ENCODE measurements at regions not wholly inside any gene's neighbourhood (a gene's known extent, or its start where the extent isn't known, plus 50 kb on each side); places are given as distances from the start of the nearest gene placed in this dataset.
A peak's percentile ranks its signal among the peaks of the same experiment; 100 is the strongest.
"Not testable (repeated sequence)": the region's sequence is repeated elsewhere in the genome, so short reads cannot be mapped to it uniquely, and the experiment has no call there.

DNA sequence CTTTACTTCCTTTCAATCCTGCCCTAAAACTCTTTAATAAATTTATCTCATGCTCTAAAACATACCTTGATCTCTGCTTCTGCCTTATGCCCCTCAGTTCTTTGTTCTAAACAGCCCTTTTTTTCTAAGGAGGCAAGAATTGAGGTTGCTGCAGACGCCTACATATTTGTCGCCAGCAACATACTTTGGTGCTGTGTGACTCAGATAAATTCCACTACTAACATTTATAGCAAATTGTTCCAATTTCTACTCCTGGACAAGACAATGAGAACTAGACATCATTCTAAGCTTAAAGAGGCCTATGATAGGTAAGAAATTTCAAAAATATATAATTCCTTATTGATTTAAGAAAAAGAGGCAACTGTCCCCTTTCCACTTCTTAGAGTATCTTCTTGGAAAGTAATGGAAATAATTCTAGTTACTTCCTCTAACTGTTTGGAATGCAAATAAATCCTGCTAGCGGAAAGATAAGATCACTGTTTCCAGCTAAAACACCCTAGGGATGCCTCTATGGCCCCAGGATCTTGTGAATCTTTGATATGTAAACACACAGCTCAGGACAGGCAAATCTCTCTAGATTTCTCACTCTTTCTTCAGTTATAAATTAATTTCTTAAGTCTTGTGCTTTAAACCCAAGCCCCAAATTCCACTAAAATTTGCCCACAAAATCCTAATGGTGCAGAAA is 869.1 kb downstream of the KCNT2 start:
- no peak for DNase-seq

DNA sequence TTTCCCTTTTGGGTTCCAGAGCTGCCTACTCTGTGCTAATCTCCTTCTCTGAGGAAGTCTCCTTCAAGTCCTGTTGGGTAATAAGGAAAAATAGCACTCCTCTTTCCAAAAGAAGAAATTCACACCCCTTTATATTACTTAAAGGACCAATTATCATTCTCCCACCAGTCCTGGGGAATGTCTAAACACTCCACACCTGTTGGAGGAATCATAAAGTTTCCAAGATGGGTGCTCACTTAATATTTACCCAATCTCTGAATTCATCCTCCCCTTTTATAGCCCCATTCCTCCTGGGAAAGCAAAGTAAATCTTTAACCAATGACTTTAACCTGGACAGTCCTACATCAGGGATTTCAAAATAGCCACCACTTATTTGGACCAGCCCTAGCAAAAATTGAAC is 873.1 kb downstream of the KCNT2 start:
- DNase-seq, result no peak

DNA sequence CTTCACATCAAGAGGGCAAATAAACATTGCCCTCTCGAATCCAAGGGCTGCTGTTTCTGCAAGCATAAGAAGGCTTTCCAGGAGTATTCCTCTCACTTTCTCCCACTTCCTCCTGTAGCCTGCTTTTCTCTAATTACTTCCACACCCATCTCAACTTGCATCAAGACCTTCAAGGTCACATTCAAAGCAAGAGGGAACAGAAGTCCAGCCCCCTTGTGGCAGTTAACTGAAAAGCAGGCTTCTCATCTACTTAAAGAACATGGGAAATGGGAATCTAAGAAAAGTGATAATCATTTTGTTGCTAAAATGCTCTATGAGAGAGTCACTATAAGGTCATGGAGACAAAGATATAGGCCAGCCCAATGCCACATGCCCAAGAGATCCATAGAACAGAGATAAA is 874.4 kb downstream of the KCNT2 start:
- peak; percentile 3 for DNase-seq

DNA sequence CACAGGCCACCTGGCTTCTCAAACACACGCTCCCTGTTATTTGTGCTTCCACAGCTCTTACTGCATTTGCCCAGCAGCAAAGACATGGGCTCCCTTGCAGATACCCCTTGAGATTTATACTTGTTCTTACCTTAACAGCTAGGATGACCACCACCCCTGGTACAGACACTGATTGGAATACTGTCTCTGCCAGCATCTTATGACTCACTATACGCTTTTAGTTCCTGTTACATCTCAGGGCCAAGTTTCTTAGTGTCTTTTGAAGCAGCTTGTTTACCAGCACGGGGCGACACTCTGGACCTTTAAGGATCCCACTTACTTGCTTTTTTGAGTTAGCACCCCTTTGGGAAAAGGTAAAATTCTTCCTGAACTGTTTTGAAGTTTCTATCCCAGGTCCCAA is 874.8 kb downstream of the KCNT2 start:
- DNase-seq, result no peak

DNA sequence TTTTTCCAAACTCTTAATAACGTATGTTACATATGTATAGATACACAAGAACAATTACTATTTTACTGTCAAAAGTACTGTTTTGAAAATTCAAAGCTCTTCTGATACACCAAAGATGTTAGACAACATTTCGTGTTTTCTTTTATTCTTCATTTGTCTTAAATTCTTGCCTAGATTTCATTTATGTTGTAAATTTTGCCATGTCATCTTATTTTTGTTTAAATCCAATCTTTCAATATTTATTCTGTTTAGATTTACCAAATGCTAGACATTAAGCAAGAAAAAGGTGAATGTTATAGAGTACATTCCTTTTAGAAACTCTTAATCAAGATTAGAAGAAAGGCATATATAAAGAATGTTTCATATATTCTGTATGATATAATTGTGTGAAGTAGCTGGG is 876.9 kb downstream of the KCNT2 start:
- DNase-seq, result no peak

- DNase-seq, result no peak
These were observed 884.4 kb downstream of the KCNT2 start for GRCh38 chr1:195723796-195724194.

DNA sequence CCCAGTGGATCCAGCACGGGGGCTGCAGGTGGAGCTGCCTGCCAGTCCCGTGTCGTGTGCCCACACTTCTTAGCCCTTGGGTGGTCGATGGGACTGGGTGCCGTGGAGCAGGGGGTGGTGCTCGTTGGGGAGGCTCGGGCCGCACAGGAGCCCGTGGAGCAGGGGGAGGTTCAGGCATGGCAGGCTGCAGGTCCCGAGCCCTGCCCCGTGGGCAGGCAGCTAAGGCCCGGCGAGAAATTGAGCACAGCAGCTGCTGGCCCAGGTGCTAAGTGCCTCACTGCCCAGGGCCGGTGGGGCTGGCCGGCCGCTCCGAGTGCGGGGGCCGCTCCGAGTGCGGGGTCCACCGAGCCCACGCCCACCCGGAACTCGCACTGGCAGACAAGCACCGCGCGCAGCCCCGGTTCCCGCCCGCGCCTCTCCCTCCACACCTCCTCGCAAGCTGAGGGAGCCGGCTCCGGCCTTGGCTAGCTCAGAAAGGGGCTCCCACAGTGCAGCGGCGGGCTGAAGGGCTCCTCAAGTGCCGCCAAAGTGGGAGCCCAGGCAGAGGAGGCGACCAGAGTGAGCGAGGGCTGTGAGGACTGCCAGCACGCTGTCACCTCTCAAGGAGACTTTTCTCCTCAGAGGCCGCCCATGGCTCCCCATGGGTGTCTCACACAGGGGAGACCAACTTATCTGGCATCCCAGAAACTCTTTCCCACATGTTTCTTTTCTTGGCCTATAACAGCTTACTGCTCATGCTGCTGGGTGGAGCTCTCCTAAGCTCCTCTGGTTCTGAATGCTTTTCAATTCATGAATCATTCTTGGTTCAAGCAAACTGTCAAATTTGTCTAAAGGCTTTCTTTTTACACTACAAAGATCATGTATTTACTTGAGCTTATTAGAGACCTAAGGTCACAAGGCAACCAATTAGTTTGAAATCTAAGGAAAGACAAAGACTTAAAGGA is 885.1 kb downstream of the KCNT2 start:
- DNase-seq, result not testable (repeated sequence)

DNA sequence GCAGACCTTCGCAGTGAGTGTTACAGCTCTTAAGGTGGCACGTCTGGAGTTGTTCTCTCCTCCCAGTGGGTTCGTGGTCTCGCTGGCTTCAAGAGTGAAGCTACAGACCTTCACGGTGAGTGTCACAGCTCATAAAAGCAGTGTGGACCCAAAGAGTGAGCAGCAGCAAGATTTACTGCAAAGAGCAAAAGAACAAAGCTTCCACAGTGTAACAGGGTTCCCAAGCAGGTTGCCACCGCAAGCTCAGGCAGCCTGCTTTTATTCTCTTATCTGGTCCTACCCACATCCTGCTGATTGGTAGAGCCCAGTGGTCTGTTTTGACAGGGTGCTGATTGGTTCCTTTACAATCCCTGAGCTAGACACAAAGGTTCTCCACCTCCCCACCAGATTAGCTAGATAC is 886.1 kb downstream of the KCNT2 start:
- DNase-seq, result not testable (repeated sequence)

- no peak for DNase-seq
These were observed 886.8 kb downstream of the KCNT2 start for GRCh38 chr1:195721210-195721971.

DNA sequence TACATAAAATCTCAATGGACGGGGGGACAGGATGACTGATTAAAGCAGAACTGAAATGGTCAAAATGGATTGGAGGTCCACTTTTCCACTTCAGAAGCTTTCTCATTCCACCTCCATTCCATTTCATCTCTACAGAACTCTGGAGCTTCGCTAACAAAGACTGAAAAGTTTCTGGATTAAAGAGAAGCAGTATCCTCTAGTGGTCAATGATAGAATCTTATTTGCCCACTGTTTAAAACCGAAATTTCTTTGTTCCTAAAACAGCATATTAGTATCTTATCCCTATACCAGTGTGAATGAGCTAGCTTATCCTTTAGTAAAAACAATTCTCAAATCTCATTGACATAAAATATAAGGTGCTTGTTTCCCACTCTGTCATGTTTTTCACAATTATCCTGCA is 890.6 kb downstream of the KCNT2 start:
- no peak for DNase-seq

DNA sequence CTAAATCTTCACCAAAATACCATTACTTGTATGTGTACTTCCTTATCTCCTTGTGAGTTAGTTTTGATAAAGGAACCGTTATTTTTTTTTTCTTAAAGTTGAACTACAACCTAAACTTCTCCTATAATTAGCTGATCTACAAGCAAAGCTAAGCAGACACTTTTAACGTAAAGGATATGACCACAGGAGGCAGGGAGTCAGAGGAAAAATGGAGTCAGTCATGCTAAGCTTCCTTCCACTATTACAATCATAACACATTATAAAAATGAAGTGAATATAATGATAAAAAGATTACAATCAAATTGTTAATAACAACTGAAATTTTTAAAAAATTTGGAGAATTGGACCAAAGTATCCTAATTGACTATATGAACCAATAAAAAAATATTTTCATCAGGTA is 892.6 kb downstream of the KCNT2 start:
- DNase-seq, result no peak

- no peak for DNase-seq
These were observed 894.0 kb downstream of the KCNT2 start for GRCh38 chr1:195714248-195714647.

DNA sequence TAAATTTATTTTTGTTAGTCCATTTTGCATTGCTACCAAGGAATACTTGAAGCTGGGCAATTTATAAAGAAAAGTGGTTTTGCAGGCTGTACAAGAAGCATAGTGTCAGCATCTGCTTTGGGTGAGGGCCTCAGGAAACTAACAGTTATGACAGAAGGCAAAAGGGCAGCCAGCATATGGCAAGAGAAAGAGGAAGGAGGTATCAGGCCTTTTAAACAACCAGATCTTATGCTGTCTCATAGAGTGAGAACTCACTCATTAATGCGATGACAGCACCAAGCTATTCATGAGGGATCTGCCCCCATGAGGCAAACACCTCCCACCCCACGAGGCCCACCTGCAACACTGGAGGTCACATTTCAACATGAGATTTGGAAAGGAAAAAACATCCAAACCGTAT is 898.4 kb downstream of the KCNT2 start:
- DNase-seq, result no peak

DNA sequence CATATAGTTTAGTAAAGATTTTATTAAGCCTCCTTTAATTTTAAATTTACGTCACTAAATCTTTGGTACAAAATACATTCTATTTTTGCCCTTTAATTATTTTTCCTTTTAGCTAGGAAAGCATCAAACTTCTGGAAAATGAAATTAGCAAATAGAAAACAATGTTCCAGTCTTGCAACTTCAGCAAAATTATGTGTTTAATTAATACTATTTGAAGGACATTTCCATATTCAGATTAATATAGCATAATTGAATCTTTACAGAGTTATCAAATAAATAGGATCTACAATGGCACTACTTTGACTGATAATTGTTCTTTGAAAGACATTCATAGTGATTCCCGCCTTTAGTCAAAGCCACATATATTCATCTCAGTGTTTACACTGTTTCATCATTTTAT is 904.2 kb downstream of the KCNT2 start:
- DNase-seq, result no peak

DNA sequence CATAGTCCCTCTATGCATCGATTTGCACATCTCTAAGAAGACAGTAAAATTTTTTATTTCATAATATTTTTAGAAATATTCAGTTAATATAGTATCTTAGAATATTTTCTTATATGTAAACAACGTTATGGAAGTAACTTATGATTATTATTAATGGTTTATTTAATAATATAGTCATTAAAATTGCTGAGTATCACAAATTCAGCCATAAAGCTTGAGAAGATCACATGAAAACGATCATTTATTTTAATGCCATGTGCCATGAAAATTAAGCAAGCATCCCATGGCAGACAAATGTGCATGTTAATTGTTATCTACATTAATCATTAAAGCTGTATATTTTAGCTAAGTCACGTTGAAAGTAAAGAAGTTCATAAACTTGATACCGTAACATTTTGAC is 907.1 kb downstream of the KCNT2 start:
- no peak for DNase-seq

DNA sequence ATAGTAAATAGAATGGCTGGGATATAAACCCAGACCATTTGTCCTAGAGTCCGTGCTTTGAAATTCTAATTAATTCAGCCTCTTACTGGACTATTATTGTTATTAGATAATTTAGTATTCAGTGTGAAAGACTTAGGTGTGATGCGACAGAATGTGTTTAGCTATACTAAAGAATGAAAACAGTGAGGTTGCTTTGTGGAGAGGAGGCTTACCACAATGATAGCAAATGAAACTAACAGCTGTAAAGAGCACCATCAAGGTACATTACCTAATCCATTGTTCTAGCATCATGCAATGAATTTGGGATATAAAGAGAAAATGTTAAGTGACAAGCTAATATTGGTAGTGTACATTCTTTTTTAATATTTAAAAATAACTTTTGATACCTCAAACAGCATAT is 911.1 kb downstream of the KCNT2 start:
- no peak for DNase-seq

GRCh38 chr1:195686764-195687163 is 921.5 kb downstream of the KCNT2 start:
- no peak for DNase-seq

- DNase-seq, result no peak
These were observed 943.6 kb downstream of the KCNT2 start for GRCh38 chr1:195664628-195665027.

GRCh38 chr1:195663549-195664280 is 944.5 kb downstream of the KCNT2 start:
- DNase-seq, result no peak

GRCh38 chr1:195656780-195657179 is 951.5 kb downstream of the KCNT2 start:
- DNase-seq, result no peak

- not testable (repeated sequence) for DNase-seq
These were observed 959.4 kb downstream of the KCNT2 start for GRCh38 chr1:195648875-195649274.

DNA sequence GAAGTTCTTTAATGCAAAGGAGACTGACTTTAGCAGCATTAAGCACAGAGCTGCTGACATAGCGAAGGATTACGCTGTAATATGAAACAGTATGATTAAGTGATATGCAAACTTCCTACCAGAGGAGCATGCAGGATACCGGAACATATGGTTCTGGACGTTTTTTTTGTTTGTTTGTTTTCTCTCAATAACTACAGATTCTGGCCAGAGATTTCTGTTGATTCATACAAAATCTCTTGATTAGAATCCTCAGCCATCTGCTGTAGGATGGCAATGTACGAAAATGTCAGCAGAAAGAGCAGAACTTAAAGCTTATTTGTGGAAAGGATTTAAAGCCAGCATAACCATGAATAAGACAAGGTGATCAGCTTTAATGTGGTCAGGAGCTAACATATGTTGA is 970.7 kb downstream of the KCNT2 start:
- DNase-seq, result no peak

DNA sequence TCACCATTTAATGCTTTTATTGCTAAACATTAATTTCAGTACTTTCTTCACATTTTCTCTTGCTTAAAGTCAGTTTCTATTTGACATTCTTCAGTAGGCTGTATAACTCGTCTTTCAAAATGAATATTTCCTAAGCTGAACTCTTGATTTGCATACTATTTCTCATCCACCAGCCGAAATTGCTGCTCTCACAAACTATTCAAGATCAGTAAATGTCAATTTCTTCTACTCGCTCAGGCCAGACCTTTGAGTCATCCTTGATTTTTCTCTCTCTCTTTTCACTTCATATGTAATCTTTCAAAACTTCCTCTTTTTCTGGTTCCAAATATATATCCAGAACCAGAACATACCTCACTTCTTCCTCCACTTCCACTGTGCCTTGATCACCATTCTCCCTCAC is 990.0 kb downstream of the KCNT2 start:
- DNase-seq, result no peak
